C1 segment of cervical spinal cord (tissue), 14 donors: ENCODE measurements at regions not wholly inside any gene's neighbourhood (a gene's known extent, or its start where the extent isn't known, plus 50 kb on each side); places are given as distances from the start of the nearest gene placed in this dataset.

Experiments used
- DNase-seq, 14 donors: peaks; one replicate each; lab custom pipeline; 2025; lab: John Stamatoyannopoulos, UW

DNA sequence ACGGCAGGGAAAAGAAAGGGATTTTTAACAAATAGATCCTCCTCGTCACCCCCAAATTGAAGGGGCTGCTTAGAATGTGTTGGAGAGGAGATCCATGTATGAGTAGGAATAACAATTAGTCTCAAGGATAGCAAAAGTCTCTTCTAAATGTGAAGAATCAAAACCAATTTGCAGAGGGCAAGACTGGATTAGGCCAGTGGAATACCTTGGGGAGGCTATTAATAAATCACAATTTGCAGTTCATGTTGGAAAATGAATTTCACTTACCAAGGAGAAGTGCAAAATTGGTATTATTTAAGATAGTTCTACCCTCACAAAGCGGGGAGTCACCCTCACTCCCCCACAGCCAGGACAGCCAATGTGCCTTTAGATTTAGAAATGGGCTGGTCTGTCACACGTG lies 299.8 kb upstream of the SLC30A5 start:
- no peak for DNase-seq

DNA sequence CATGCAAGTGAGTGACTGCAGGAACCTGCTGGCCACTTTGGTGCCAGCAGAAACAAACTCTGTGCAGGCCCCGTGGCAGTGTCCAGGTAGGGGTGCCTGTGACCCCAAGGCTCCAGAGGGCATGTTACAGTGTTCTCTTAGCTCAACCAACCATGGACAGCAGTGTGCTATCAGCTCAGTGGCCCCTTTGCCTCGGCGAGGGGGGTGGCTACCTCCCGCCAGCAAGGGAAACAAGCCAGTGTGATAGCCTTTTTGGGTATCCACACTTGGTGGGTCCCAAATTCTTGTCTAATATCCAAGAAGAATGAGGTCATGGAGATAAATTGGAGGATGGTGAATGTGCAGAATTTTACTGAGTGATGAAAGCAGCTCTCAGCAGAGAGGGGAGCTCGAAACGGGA lies 298.6 kb upstream of the SLC30A5 start:
- DNase-seq: no peak

DNA sequence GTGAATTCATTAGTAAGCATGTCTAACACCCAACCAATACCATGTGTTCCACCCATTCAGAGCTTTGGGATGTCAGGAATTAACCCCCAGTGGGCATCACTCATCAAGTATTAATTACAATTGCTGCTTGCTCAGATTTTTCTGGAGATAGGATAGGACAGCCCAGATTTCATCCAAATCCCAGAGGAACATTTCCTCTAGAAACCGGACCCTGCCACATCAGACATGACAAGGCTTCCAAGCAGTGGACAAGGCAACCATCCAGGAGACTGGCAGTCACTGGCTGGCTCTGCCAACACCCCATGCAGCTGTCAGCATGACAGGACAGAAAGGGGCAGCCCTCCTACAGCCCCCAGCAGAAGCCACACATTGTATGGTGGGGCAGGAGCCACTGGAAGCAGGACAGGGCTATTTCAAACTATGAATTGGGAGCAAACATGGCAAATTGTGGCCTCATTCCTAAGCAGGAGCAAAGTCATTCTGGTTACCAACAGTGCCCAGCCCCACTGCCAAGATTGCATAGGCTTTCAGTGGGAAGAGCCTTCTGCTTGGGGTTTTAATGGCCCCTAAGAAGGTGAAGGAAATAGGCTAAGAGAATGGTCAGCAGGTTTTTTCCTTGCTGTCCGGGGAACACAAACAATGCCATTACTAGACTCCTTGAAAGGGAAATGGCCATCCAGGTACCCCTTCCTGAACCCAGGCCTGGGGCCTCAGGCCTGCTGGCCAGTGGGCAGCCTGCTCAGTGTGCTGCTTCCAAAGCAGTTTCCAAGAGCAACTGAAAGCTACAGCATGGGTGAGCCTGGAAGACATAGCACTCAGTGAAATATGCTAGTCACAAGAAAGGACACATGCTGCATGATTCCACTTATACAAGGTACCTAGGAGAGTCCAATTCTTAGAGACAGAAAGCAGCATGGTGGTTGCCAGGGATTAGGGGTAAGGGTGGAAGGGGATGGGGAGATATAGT lies 294.7 kb upstream of the SLC30A5 start:
- DNase-seq: peak in 9 of 14 donors; percentile 9 to 68 (median 41)

DNA sequence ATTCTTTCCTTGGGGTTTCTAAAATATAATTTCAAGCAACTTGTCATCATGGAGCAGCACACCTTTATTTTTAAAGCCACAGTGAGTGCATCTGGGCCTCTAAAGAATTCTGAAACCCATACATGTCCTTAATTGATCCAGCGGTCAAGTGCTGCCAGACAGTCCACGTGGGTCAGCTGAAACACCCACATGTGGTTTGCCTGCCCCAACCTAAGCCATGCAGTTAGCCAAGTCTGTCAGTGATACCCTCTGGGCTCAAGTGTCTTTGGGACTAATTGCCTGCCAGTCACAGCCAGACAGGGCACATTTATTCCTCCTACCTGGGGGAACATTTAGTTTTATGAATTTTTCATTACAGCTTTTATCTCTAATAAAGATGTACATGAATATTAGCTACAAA lies 291.4 kb upstream of the SLC30A5 start:
- no peak for DNase-seq

DNA sequence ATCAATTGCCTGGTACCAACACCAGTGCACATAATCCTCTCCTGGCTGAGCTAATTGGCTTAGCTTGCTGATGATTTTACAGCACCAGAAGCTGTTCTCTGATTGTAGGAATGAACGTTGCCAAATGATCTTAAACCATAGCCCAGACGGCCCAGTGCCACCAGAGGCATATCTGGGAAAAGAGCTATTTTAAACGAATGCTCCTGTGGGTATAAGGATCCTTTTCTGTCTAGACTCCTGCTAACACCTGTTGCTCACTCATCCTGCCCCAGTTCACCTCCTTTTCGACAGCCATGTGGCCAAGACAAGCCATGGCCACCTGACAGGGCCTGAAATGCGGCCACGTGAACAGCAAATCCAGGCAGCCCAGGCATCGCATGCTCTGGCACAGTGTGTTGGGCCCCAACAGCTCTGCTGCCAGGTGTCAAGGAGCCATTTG lies 289.9 kb upstream of the SLC30A5 start:
- no peak for DNase-seq

DNA sequence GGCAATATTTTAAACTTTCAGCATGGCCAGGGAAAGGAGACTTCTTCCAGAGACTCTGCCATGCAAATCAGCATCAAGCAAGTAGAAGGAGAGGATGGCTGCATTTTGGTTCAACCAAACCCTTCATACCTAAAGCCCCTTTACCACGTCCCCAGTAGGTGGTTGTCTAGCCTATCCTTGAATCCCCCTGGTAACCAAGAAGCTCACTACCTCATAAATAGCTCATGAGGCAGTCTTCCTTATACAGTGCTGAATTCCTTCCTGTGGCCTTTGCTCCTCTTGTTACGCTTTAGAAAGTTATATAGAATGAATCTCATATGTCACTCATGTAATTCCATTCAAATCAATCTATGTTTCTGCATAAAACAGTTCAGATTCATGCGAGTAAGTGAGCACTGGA lies 289.5 kb upstream of the SLC30A5 start:
- DNase-seq: no peak

DNA sequence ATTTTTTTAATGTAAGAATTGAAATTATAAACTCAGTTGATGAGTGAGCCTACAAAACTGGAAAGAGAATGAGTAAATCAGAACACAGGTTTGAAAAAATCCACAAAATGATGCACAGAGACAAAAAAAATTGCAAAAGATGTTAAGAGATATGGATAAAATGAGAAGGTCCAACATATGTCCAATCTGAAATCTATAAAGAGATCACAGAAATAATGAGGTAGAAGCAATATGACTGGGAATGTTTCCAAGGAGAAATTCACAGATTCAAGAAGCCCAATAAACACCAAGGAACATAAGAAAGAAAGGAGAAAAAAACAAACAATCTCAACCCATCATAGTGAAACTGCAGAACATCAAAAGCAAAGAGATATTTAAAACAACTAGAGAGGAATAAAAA lies 288.4 kb upstream of the SLC30A5 start:
- no peak for DNase-seq

DNA sequence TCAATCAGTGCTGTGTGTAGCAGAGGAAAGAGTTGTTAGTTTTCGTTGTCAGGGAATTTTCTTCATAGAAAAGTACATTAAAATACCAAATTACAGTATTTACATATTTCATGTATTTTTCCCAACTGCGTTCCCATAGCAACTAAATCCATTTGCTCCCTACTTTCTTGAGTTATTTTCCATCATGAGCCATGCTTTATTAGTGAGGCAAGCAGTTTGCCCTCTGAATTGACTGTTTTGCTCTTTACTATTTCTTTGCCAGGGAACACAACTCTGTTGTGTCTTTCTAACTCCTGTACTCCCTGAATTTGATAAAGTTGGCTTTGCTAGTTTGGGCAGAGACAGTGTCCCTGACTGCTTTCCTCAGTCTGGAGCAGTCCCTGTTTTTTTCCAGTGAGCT lies 276.2 kb upstream of the SLC30A5 start:
- DNase-seq: no peak

DNA sequence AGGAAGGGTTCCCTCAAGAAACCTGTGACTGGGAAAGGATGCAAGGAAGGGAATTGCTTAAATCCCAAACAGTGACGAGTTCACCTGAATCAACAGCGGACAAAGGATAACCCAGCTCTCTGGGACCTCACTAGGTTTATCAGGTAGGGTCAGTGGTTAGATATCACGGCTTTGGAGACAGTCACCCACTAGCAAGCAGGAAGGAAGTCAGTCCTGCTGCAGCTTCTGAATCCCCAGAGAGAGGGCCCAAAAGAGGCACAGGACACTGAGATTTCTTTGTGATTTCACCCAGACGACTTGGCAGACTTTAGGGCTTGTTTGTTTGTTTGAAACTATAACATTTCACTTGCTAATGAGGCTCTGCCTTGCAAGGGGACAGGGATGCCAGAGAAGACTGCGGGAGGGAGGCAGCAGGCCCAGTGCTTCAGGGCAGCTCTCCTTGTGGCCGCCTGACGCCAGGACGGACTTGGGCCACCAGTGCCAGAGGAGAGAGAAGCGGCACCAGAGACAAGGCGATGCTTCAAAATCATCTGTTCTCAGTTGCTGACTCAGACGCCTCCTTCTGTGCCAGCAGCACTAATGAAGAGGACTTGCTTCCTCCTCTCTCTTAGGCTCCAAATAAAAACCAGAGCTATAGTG lies 275.6 kb upstream of the SLC30A5 start:
- DNase-seq: peak in 12 of 14 donors; percentile 16 to 80 (median 72)

DNA sequence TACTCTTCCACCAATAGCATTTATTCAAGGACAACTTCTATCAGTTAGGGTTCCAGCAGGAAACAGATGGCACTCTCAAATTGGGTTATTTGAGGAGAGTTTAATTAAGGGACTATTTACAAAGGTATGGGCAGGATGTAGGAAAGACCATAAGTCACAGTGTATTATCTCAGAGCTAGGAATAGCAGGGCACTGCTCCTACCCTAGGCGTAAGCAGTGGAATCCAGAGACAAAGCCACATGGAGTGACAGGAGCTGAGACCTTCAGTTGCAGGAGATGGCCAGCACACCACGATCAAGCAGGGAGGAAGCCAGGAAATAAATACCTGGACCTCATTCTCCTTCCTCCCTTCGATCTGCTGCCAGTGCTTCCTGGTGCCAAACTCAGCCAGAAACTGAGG lies 274.9 kb upstream of the SLC30A5 start:
- DNase-seq: peak in 1 of 14 donors; percentile 23

DNA sequence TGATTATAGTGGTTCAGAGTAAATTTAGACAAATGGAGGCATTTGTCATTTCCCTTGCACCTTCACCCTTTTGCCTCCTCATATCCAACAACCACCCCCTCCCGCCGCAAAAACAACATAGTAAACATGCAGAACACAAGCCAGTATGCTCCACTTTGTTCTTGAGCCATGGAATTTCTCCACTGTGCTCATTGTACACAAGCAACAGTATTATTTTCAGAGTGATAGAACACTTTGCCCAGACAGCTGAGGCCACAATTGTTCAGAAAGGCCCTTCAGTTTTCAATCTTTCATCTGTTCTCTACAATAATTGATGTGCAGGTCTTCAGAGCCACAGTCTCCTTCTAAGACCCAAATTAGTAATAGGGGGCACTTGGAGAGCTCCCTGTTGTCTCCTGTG lies 272.8 kb upstream of the SLC30A5 start:
- DNase-seq: no peak

DNA sequence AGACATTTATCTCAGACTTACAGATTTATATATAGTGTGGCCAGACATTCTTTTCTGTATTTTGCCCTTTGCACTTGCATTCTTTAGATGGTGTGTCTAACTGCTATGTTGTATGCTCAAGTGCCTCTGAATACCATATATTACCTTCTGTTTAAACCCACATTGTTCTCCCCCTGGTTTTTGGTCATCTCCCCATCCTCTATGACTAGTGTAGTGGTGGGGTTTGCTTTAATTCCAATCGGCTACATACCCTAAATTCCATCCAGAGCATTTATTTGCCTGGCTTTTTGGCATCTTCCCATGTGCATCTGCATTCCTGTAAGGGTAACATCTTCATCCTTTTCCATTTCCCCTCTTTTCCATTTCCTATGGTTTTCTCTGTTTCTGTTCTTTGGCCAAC lies 271.0 kb upstream of the SLC30A5 start:
- DNase-seq: no peak

DNA sequence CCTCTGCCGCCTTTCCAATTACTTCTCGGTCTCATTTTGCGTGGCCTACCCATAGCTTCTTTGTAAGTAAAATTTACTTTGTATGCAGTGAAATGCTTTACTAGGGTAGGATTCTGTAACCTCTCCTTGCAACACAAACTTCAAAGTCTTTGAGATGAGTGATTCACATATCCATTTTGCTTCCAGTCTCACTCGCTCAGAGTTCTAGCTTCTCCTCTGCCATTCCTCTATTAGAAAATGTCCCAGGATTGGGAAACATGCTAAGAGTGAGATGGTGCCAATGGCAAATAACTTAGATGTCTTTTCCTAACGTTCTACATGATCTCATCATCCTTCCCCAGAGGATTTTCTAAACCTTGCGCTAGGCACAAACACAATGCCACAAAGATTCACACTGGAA lies 270.5 kb upstream of the SLC30A5 start:
- DNase-seq: no peak

DNA sequence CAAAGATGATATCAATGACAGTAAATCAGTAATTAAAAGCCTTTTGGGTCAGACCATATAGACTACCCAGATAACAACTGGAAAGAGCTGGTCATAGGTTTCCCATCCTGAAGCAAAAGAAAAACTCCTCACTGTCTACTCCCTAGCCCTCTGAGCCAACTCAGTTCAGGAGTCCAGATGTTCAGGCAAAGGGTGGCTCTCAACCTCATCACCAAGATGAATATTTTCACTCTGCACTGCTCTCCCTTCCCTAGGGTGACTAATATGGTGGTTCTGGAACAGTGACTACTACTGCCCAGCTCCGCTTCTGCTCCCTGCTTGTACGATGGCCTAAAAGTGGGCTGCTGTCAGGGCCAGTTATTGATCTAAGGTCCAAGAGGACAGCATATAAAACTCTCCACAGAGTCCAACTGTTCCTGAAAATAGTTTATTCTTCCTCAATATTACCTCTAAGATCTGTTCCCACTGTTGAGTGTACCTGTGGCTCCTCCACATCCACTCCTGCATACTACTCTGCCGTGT lies 263.4 kb upstream of the SLC30A5 start:
- no peak for DNase-seq

DNA sequence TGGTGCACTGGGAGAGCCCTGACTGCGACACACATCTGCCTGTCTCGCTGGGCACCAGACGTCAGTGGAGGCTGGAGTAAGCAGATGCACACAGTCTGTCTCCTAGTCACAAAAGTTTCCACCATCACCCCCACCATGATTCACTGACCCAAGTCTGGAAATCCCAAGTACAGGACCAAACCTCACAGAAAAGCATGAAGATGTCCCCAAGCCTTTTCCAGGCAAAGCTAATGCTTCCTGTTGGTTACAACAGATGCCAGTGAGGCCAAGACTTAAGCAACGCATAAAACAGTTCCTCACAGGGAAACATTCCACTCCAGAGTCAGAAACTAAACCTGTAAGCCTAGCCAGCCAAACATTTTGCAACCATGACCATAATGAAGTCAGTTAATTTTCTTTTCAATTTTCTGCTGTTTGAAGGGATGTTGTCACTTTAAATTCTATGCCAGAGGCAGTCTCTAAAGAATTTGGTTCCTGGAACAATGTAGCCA lies 259.3 kb upstream of the SLC30A5 start:
- no peak for DNase-seq

DNA sequence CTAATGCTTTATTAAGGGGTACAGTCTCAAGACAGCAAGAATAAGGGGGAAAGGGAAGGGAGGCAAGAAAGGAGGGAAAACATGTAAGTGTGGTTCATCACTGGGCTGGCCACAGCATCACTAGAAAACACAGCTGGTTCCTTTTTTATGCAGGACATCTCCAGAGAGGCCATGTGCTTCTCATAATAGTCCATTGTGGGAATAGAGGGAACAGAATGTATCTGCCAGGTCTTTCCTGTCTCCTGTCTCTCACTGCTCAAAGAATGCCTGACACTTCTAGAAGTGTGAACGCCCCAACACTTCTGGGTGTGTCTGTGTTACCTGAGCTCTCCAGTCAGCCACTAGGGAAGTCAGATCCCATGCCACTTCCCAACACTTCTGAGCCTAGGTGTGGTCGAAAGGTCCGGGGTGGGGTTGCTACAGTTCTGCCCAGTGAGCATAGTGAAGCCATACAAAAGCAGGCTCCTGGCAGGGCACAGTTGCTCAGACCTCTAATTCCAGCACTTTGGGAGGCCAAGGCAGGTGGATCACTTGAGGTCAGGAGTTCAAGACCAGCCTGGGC lies 255.6 kb upstream of the SLC30A5 start:
- DNase-seq: no peak

DNA sequence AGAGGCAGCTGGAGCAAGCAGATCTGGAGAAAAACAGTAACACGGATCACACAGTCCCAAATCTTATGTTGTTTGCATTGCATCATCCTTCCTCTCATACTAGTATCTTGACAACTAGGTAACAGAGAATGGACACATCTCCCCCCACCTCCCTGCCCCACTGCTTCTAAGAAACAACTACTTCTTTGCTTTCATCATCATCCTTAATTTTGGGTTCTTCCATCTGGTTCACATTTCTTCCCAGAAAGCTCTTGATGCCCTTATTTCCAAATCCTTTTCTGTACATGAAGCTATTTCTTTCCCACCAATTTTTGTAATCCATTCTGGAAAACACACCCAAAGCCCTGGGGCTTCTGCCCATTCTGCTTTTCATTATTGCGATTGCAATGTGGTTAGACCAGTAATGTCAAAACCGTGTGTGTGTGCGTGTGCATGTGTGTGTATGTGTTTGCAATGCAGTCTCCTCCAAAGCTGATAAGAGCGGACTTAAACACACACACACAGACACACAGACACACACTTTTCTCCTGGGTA lies 254.7 kb upstream of the SLC30A5 start:
- no peak for DNase-seq

DNA sequence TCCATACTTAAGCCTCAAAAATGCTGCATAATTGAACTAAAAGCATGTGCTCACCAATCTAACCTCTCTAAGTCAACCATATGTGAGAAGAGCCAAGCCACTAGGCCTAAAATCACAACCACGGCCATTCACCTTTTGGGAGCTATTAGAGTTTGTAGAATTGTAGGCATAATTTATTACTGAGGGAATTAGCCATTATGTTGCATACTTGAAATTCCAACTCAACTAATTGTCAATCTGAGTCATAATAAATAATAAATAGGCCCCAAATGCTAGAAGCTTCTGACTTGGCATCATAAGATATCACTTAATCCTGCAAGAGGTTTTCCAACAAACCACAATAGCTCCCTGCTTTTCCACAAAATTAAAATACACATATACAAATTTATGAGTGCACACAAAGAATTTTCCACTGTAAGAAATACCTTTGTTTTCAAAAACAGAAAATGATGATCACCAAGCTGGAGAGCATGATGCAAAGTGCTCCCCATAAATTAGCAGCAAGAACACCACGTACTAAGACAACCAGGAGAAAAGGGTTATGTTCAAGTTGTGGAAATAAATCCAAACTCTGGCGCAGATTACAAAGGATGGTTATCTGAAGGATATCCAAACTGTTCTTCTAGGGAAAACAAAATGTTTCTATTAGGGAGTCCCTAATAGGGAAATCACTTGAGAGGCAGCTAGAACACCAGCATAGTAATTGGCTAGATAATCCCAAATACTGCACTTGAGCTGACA lies 250.0 kb upstream of the SLC30A5 start:
- no peak for DNase-seq

DNA sequence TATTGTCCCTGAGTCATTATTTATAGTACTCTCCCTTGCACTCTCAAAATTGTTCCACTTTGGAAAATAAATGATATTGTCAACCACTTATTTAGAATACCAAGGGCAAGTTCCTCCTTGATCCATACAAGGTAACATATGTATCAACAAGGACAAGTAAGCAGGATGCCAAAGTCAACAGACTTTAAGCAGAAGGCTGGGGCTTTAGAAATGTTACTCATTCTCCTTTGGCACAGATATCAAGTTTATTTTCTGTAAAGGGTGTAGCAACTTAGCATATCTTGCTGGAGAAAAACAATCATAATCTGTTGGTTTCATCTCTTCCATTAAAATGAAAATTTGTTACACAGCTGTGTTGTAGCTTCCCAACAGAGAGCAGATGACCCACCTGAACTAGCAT lies 248.7 kb upstream of the SLC30A5 start:
- DNase-seq: no peak

DNA sequence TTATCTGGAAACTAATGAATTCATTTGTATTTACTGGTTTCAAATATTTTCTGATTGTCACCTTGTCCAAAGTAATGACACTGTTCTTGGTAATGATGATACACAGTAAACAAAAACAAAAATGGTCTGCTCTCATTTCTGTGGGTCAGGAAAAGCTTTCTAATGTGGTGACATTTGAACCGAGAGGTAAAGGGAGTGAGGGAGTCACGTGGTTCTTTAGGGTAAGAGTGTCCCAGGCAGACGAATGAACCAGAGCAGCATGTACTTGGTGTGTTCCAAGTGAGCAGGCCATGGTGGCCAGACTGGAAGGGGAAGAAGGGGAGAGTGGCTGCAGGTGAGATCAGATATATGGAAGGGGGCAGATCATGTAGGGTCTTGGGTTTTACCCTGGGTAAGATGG lies 247.0 kb upstream of the SLC30A5 start:
- DNase-seq: no peak

DNA sequence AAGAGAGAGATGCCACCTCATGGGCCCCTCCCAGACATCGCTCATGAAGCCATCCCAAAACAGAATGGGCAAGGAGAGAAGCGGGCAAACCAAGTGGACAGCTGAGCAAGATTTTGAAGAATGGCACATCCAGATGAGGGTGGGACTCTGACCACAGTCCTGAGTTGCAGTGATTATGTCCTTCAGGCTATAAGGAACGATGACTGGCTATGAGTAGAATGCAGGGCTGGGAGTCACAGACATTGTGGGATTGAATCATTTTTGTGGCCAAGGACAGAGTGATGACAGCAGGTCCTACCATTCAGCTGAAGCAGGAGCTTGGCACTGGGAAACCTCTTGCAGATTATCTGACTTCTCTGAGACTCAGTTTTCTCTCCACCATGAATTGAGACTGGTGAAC lies 245.7 kb upstream of the SLC30A5 start:
- no peak for DNase-seq
